ENCODE measurements at regions not wholly inside any gene's neighbourhood (a gene's known extent, or its start where the extent isn't known, plus 50 kb on each side); places are given as distances from the start of the nearest gene placed in this dataset.

DNA sequence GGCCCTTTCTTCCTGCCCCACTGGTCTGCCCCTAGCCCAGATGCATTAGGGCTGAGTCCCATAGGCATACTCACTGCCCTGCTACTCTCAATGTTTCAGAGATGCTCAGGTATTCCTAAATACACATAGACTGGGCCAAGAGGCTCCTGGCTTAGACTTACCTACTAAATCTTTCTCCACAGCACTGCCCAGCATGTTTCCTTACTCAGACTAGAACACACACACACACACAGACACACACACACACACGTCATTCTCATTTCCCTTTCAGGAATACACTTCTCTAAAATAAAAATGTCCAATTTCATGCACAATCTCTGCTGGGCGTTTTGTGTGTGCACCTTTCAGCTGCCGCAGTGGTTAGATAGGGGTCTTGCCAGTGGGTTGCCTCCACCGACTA is 175.7 kb downstream of the FAM43A start:
- TF ChIP-seq, protein P1, sequence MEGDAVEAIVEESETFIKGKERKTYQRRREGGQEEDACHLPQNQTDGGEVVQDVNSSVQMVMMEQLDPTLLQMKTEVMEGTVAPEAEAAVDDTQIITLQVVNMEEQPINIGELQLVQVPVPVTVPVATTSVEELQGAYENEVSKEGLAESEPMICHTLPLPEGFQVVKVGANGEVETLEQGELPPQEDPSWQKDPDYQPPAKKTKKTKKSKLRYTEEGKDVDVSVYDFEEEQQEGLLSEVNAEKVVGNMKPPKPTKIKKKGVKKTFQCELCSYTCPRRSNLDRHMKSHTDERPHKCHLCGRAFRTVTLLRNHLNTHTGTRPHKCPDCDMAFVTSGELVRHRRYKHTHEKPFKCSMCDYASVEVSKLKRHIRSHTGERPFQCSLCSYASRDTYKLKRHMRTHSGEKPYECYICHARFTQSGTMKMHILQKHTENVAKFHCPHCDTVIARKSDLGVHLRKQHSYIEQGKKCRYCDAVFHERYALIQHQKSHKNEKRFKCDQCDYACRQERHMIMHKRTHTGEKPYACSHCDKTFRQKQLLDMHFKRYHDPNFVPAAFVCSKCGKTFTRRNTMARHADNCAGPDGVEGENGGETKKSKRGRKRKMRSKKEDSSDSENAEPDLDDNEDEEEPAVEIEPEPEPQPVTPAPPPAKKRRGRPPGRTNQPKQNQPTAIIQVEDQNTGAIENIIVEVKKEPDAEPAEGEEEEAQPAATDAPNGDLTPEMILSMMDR (IDR thresholded peaks at IDR 0.05; ENCODE audit: poor library complexity, severe bottlenecking), result no peak
- no peak for TF ChIP-seq POLR2AphosphoS5 (IDR thresholded peaks at IDR 0.05)
